Fibroblast of villous mesenchyme (primary cell): ENCODE measurements at regions not wholly inside any gene's neighbourhood (a gene's known extent, or its start where the extent isn't known, plus 50 kb on each side); places are given as distances from the start of the nearest gene placed in this dataset.

Experiments
- DNase-seq: peaks from one replicate; pipeline ENCODE4 v3.0.0-alpha.2; 2010; ENCODE audit warnings: low read depth
- H3K4me3 ChIP-seq: 2 replicates; pipeline ENCODE4 v1.5.1; 2011; ENCODE audit warnings: low read depth, mild to moderate bottlenecking, low read length
- TF ChIP-seq, protein P1 (sequence below): IDR thresholded peaks from 2 replicates; pipeline ENCODE4 v1.5.1; 2012; ENCODE audit warnings: low read depth, mild to moderate bottlenecking, low read length; ENCODE audit not compliant: insufficient read depth

DNA sequence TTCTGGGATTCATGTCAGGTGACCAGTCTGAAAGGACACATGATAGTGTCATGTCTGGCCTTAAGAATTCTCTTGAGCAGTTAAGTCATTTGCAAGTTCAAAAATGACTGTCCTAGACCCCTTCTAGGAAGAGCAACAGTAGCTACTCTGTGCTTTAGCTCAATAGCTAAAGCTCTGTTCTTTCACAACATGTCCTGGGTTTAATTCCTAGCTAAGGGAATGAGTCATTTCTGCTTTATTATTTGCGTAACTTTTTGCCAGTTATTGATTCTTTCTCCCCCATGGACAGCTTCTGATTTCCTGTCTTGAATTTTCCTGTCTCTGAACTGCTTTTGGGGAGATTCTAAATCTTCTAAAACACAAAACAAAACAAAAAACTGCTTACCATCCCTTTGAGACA is 1055.8 kb upstream of the DIAPH2 start:
- TF ChIP-seq, protein P1, sequence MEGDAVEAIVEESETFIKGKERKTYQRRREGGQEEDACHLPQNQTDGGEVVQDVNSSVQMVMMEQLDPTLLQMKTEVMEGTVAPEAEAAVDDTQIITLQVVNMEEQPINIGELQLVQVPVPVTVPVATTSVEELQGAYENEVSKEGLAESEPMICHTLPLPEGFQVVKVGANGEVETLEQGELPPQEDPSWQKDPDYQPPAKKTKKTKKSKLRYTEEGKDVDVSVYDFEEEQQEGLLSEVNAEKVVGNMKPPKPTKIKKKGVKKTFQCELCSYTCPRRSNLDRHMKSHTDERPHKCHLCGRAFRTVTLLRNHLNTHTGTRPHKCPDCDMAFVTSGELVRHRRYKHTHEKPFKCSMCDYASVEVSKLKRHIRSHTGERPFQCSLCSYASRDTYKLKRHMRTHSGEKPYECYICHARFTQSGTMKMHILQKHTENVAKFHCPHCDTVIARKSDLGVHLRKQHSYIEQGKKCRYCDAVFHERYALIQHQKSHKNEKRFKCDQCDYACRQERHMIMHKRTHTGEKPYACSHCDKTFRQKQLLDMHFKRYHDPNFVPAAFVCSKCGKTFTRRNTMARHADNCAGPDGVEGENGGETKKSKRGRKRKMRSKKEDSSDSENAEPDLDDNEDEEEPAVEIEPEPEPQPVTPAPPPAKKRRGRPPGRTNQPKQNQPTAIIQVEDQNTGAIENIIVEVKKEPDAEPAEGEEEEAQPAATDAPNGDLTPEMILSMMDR = no peak
- DNase-seq = no peak
- H3K4me3 ChIP-seq = no peak overlapping the region

DNA sequence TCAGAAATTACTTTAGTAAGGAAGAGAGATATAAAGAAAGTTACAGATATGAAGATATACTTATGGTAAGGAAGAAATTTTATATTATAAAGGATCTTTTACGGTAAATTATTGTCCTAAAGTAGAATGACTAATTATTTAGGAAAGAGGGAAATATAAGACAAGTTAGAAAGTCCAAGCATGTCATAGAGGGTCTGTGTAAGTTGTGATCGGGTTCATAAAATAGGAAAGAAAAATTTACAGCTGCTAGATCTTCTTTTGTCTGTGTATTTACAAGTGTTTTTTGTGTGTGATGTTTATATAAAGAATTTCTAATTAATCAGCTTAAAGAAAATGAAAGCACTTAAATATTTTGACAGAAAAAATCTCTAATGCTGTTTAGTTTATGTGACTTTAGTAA is 1054.9 kb upstream of the DIAPH2 start:
- TF ChIP-seq, protein P1 = no peak
- DNase-seq = no peak
- H3K4me3 ChIP-seq = no peak overlapping the region

DNA sequence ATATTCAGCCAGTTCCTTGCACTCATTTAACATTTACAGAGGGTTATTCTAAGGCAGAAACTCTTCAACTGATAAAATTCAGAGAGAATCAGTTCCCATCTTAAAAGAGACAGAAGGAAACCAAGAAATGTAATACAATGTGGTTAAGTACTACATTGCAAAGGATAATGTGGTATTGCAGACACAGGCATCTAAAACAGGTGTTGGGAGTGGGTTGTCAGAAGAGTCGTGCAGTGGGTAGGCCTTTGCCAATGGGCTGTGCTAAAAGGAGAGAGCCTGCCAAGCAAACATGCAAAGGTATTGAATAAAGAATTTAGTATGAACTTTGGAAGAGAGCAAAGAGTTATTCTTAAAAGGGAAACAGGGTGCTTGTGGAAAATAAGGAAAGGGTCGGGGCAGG is 1044.4 kb upstream of the DIAPH2 start:
- TF ChIP-seq, protein P1 = no peak

DNA sequence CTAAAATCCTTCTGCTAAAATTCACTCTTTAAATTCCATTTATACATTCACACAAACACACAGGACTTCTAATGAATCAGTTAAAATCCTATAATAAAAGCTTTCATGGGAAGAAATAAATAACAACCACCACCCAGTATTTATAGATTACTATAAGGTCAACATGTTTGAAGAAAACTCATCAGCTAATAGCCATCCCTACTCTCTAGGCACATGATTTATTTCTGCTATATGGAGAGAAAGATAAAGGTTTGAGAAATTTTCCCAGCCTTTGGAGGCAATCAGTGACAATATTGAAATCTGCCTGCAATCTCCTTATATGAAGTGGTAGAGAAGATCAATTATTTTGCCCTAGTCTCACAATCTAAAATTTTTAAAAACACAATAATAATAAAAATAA is 1038.9 kb upstream of the DIAPH2 start:
- H3K4me3 ChIP-seq = no peak overlapping the region
- TF ChIP-seq, protein P1 = no peak
- DNase-seq = no peak

More for the DNA sequence above, 1044.4 kb upstream of the DIAPH2 start:
- no peak overlapping the region for H3K4me3 ChIP-seq
- DNase-seq = no peak

DNA sequence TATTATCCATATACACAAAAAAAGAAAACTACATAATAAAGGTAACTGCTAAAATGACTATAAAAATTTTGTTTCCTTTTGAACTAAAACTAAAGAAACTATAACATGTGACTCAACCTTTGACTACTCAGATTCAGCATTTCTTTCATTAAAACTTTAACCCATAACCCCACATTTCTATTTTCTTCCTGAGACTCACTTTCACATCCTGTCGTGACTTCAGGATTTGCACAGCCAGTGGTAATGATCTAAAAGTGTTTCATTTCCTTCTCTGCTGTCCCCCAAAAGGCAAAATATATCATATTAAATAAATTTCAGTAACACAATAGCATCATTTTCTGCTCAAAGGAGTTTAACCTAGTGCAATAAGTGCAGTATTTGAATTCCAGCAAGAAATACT is 1022.4 kb upstream of the DIAPH2 start:
- DNase-seq = no peak
- TF ChIP-seq, protein P1 = no peak
- no peak overlapping the region for H3K4me3 ChIP-seq

DNA sequence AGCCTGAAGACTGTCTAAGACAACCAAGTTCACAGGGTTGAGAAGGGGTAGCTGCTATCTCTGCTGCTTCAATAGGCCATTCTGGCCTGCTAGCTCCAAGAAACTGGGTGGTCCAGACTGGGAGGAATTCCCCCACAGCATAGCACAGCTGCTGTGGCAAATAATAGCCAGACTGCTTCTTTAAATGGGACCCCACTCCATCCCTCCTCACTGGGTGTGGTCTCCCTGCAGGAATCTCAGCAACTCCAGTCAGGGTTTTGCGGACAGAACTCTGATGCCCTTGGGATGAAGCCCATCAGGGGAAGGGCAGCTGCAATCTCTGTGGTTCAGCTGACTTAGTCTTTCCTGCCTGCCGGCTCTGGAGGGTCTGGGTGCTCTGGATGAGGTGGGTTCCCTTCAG is 1018.6 kb upstream of the DIAPH2 start:
- TF ChIP-seq, protein P1 = no peak
- DNase-seq = no peak

DNA sequence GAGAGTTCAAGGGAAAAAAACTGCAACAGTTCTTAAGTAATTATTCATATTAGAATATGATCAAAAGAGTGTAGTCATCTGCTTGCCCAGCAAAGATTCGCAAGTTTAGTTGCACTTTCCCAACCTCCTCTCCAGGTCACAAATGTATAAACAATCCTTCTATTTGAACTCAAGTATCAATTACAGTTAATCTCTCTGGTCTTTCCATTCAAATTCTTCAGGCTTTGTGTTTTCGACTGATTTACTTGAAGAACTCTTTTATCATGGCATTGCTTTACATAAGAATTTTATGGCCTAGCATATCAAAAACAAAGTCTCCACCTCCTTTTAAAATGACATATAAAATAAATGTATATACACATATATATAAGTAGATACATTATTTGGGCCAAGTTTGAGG is 1009.6 kb upstream of the DIAPH2 start:
- H3K4me3 ChIP-seq = no peak overlapping the region
- DNase-seq = no peak
- TF ChIP-seq, protein P1 = no peak

More for the DNA sequence above, 1018.6 kb upstream of the DIAPH2 start:
- H3K4me3 ChIP-seq = no peak overlapping the region
